NCI-H1092 treated with DMSO at 0.1 percent for 48 hours (cell line): ENCODE measurements at regions not wholly inside any gene's neighbourhood (a gene's known extent, or its start where the extent isn't known, plus 50 kb on each side); places are given as distances from the start of the nearest gene placed in this dataset.
"Not testable (repeated sequence)": the region's sequence is repeated elsewhere in the genome, so short reads cannot be mapped to it uniquely, and the experiment has no call there.

Experiments used
- DNase-seq: peaks from one replicate; lab custom pipeline; 2025; lab: John Stamatoyannopoulos, UW

DNA sequence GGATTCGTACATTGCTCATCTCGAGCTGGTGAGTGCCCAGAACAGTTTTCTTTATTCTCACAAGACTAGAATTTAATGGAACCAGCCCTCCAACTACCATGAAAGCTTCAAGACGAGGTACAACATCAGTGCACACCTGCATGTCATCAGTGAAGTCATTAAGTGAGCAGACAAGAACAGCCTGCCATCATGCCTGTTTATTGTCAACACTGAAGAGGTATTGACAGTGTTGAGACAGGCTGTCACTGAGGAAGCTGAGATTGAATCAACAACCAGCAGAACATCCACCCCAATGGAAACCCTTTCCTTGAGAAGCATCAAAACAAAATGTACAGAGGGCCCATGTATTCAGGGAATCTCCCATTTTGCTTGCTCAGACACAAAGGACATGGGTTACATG, 148.0 kb upstream of the TCF4 start:
- no peak for DNase-seq

DNA sequence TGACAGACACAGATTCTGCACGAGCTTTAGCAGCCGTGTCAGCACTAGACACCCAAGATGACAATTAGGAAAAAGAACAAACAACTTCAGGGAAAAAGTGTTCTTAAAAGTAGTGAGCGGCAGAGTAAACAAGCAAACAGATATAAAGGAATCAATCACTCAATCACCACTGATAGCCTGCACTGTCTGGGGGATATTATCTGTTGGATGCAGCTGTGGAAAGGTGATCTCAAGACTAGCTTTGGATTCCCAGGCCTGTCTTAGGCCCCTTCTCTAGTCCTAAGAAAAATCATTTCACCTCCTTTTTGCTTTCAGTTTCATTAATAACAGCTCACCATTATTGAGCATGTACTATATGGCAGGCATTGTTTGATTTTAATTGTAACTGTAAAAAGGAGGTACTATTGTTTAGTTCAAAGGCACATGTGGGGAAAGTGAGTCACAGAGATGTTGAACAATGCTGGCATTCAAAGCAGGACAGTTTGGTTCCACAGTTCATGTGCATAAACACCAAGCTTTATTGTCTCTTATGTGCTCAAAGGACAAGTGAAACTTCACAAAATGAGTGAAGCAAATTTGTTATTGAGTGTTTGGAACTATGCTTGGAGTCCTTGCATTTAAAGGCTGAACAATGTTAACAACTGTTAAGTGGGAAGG, 147.3 kb upstream of the TCF4 start:
- DNase-seq, result no peak

DNA sequence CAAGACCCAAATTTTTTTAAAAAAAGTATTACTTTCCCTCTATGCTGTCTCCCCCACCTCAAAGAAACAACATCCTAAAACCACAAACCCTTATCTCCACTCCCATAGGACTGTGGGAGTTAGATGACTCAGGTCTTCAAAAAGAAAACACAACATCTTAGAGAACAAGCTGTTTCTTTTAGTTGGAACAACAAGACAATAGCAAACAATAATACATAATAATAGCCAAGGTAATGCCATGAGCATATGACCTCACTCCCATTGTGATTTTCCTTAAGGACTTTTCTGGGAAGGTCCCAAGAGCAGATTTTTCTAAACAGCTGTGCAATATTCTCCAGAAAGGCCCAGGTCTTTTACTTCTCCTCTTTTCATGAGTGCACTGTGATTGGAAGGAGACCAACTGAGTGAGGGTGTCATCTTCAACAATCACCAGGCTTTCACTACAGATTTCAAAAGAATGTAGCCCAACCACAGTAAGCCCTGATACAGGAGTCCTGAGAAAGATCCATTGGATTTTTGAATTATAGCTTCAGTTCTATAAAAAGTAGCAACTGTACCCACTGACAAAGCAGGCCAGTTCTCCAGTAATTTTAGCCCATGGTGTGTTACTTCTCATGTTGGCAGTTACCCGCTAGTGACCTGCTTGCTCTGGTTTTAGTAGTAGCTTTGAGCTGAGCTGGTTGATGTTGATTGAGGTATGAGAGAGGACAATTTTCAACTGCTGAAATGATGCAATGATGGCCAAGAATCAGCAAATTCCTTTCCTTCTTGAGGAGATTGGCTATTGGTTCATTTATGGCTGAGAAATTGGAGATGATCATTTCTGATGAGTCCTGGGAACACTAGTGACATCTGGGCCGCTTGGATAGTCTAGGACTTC, 144.5 kb upstream of the TCF4 start:
- no peak for DNase-seq

DNA sequence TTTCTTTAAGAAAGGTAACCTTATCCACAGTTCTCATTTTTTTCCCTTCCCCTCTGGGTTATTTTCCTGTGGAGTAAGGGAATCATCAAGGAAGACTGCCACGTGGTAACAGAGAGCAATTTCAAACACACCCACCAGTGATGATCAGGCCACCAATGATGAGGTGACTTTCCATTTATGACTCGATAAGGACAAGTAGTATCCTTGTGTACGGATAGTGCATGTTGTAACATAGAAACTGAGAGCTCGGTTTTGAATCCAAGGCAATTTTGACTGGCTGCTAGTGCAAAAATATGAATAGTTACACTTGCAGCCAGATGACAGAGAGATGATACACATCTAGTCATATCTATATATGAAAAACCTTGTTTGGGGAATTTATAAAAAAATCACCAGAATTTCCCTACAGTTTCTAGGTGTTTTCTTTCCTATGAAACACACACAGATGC, 143.6 kb upstream of the TCF4 start:
- DNase-seq, result no peak

DNA sequence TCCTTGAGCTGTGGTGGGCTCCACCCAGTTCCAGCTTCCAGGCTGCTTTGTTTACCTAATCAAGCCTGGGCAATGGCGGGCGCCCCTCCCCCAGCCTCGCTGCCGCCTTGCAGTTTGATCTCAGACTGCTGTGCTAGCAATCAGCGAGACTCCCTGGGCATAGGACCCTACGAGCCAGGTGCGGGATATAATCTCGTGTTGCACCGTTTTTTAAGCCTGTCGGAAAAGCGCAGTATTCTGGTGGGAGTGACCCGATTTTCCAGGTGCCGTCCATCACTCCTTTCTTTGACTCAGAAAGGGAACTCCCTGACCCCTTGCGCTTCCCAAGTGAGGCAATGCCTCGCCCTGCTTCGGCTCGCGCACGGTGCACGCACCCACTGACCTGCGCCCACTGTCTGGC, 133.0 kb upstream of the TCF4 start:
- not testable (repeated sequence) for DNase-seq

DNA sequence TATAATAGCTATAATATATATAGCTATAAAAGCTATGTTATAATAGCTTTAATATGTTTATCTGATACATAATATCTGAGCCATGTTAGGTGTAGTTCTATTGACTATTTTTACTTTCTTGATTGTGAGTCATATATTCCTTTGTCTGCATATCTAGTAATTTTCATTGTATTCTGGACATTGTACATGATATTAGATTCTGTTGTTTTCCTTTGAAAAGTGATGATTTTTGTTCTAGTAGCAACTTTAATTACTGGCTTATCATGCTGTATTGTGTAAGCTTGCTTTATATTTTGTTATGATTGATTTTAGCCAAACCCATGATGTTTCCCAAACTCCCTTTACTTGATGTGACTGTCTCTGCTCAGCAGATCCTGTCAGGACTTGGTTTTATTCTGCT, 125.7 kb upstream of the TCF4 start:
- DNase-seq, result no peak

DNA sequence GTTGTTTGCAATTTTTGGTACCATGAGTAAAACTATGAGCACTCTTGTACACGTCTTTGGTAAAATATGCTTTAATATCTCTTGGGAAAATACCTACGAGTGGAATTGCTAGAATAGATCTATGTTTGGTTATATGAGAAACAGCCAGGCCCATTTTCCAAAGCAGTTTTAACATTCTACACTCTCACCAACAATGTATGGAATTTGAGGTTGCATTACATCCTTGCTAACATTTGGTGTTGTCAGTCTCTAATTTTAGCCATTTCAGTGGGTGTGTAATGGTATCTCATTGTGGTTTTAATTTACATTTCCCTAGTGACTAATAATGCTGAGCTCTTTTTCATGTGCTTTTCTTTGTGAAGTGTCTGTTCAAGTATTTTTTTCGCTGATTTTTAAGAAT, 118.9 kb upstream of the TCF4 start:
- DNase-seq, result no peak

DNA sequence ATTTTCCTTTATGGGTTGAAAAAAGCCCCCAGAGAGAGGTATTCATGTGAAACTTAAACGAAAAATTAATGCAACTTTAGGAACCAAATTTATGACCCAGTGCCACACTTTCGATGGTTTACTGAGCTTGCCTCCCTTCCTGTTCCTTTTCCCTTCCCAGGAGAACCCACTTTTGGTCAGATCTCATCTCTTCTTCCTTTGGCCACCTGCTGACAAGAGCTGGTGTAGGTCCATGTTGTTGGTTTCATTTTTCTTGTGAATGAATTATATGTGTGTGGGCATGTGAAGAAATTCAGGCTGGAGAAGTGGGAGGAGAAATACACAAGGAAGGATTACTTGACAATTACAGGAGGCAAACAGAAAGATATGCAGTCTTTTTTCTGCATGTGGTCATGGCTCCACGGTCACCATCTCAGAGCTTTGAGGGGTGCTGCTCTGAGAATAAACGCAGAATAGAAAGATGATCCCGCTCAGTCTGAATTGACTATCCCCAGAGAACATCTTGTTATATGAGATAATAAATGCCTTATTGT, 111.3 kb upstream of the TCF4 start:
- DNase-seq, result no peak

DNA sequence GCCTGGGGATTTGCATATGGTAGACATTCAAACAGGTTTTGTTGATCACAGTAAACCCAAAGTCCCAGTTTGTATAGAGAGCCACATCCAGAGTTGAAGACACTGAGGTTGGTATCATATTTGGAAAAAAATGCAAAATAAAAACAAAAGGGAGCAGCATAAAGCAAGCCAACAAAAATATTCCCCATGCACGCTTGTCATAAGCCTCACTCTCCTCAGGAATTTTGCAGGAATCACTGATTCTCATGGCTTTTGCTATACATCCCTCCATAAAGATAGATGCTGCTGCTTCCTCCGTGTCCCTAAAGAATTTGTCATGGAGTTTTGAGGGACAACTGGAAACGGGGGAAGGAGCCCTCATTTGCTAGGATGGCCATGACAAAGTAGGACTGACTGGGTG, 108.8 kb upstream of the TCF4 start:
- no peak for DNase-seq

DNA sequence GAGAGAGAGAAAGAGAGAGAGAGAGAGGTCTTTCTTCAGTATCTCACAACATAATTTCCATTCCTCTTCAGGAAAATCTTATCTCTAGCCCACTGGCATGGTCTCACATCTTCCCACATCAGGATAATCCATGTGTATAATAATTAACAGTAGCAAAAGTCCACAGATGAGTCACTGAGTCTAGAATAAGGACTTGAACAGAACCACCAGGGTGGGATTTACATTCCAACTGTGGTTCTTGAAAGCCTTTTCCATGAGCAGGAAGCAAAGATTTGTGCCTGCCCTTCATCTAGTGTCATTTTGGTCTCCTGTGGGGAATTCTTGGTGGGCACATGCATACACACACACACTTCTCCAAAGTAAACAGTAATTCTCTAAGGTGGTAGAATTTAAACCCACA, 107.1 kb upstream of the TCF4 start:
- no peak for DNase-seq

DNA sequence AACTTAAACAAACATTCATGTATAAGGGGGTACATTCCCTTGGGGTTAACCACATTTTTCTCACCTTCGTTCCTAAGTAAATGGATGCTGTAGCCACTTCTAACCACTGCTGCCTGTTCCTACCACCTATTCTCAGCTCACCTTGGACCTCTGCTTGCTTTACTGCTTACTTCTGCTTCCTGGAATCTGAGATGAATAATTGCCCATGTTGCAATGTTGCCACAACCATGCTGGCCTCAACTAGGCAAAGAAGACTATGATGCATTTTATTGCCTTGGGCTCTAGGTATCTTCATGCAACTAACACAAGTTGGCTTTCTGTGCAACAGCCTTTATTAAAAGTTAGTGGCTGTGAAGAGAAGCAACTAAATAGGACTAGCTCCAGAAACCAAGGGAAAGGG, 106.3 kb upstream of the TCF4 start:
- DNase-seq, result no peak

DNA sequence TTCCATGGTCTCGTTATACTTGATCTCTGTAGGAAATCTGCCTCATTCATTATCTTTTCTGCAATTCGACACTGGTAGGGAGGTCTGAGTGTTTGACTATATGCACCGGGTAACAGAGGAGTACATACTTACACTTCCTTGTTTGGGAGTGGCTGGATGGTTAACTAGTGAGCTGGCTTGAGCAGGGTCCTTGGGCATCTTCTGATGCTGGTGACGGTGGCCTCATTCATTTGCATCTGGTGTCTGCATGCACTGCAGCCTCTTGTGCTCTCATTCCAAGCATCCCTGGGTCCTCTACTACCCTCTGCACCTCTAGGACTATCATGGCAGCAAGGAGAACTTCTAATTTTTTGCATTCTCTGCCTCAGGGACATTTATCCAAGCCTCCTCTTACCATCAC, 100.0 kb upstream of the TCF4 start:
- DNase-seq, result no peak

DNA sequence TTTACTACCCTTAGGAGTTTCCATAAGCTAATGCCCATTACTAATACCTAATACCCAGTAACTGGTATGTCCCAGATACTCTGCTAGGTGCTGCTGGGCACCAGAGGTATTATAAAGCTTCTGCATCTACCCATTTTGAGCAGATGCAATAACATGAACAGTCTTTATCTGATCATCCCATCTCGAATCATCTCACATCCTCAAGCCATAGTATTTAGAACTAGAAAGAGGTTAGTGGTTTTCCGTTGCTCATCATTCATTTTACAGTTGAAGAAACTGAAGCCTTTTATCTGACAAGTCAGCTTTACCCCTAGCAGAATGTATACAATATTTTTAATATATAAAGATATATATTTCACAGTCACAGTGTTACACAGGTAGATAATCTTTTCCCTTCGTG, 99.1 kb upstream of the TCF4 start:
- DNase-seq, result no peak

DNA sequence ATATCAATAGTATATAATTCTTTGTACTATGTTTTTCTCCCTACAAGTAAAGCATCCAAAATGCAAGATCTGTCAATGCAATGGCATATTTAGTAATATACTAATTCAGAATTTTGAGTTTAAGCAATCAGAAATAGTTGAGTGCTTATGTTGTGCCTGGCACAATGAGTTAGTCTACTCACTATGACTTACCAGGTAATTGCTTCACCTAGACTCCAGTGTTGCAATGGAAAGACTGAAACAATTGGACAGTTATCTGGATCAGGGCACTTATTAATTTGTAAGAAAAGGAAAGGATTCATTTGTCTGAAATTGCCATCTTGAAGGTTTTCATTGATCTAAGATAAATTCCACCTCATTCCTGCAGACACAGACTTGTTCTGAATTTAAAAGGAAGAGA, 97.6 kb upstream of the TCF4 start:
- no peak for DNase-seq

DNA sequence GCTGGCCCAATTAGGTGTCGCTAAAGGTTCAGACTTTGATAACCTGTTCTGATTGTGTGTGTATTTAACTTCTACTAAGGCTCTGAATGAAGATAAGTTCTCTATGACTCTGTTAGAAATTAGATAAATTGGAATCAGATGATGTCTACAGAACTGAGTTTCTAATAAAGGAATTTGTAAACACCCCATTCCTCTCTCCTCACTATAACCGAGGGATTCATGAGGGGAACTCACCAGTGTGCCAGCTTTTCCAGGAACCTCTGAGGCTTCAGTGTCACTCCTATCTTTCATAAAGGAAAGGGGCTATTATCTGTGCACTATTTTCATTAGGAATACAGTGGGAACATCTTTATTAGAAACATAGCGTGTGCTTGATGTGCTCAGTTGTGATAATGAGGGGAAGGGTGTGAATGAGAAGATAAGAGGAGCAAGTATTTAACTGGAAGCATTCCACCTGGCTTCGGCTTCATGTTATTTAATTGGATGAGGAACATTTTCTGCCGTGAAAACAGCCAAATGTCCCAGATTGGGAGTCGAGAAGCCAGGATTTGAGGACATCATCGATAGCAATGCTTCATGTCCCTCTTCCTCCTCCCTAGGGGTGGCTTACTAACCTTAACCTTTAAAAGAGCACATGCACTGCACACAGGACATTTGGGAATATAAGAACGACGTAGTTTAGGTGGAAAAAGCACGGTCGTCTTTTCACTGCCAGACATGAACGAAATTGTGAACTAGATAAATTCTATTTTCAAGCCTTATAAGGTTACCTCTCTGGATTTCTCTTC, 84.8 kb upstream of the TCF4 start:
- no peak for DNase-seq

DNA sequence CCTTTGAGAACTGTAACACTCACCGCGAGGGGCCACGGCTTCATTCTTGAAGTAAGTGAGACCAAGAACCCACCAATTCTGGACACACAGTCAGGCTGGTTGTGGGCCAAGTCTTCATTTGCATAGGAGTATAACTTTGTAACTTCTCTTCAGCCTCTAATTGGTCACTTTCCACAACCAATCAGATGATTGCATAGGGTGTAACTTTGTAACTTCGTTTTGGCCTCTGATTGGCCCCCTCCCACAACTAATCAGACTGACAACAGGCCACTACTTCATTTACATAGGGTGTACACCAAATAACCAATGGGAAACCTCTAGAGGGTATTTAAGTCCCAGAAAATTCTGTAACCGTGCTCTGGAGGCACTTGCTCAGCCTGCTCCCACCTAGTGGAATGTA, 77.5 kb upstream of the TCF4 start:
- DNase-seq, result no peak

DNA sequence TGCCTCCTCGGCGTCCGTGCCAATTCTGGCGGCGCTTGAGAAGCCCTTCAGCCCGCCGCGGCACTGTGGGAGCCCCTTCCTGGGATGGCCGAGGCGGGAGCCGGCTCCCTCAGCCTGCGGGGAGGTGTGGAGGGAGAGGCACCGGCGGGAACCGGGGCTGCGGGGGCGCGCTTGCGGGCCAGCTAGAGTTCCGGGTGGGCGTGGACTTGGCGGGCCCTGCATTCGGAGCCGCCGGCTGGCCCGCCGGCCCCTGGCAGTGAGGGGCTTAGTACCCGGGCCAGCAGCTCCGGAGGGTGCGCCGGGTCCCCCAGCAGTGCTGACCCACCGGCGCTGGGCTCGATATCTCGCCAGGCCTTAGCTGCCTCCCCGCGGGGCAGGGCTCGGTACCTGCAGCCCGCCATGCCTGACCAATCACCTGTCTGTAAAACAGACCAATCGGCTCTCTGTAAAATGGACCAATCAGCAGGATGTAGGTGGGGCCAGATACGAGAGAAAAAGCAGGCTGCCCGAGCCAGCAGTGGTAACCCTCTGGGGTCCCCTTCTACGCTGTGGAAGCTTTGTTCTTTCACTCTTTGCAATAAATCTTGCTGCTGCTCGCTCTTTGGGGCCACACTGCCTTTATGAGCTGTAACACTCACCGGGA, 76.9 kb upstream of the TCF4 start:
- DNase-seq, result not testable (repeated sequence)

DNA sequence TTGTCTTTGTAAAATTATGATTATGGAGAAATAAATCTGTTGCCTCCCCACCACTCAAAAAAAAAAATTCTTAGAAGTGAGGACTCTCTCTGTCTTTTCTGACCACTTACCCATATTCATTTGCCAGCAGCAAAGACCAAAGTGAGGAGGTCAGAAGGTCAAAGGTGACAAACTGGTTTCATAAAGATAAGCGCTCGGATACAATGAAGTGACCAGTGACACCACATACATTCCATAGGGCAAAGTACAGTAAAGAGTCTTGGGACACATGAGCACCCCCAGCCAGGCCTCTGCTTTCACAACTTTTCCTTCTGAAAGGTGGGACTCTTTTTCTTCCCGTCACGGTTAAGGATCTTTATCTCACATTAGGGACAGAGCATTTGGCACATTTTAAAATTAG, 75.9 kb upstream of the TCF4 start:
- no peak for DNase-seq

DNA sequence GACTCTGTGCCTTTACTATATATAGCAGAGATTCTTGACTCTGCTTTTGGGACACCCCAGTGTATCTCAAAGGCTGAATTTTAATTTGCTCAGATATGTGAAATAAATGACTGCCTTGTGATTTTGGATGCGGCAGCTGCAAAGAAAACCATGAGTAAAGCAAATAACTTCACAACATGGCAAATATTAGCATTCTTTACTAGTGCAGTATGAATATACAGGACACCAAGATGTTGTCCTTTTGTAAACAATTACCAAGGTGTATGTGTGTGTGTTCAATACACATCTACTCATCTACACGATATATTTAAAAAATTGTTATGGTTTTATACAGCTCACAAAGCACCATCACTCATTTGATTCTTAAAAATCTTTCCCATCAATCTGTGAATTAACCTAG, 70.6 kb upstream of the TCF4 start:
- no peak for DNase-seq

DNA sequence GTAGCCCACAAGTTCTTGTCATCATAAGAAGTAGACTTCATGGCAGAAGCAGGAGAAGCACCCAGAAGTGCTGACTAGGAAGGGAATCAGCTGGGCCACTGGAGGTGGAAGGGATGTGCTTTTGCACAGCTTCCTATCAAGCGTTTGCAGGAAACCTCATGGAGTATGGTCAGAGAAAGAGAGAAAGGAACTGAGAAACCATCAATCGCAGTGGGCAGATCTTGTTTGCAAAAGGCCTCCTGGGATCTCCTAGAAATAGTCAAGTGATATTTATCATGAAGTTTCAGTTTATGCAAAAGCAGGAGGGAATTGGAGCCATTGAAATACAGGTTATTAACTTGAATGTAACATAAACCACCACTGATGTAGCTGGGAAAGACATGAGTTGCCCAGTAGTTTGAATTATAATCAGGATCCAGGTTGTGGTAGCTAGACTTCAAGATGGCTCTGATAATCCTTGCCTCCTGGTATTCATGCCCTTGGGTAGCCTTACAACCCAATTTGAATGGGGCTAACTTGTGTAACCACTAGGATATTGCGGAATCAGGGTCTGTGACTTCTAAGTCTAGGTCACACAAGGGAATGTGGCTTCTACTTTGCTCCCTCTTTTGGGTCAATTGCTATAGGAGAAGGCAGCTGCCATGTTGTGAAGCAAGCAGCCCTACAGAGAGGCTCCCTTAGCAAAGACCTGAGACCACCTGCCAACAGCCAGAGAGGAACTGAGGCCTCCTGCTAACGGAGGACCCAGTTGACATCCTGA, 69.8 kb upstream of the TCF4 start:
- DNase-seq, result no peak

DNA sequence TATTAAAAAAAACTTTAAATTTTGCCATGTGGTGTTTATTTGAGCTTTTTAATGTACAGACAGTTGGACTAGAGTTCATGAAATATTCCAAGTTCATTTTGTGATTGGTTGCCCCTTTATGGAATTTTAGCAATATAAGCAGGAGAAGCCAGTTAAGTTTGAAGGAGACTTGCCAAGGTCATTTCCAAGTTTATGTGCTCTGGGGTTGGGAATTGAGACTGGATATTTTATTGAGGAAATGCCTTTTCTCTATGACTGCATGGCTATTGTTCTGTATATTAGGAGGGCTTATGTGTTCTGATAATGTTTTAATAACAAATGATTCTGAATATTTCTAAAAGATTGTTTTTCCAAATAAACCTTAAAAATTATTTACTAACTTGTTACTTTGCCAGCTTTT, 67.0 kb upstream of the TCF4 start:
- no peak for DNase-seq
